H9 (cell line): ENCODE measurements at regions not wholly inside any gene's neighbourhood (a gene's known extent, or its start where the extent isn't known, plus 50 kb on each side); places are given as distances from the start of the nearest gene placed in this dataset.

Experiments used
- DNase-seq: peaks from one replicate; pipeline ENCODE4 v3.0.0-alpha.2; 2017
- H2AFZ ChIP-seq: one replicate; pipeline ENCODE4 v1.6.1; 2013; ENCODE audit warnings: mild to moderate bottlenecking, low read length, control low read depth, moderate library complexity
- H2AK5ac ChIP-seq: 2 replicates; pipeline ENCODE4 v1.6.1; 2013; ENCODE audit warnings: low read length, control low read depth, mixed read lengths; ENCODE audit not compliant: insufficient read length
- H2BK120ac ChIP-seq: one replicate; pipeline ENCODE4 v1.6.1; 2013; ENCODE audit warnings: low read depth, mild to moderate bottlenecking, low read length, control low read depth, inconsistent platforms; ENCODE audit not compliant: poor library complexity, severe bottlenecking
- H2BK12ac ChIP-seq: 2 replicates; pipeline ENCODE4 v1.6.1; 2013; ENCODE audit warnings: low read length, control low read depth, mixed read lengths, low read depth; ENCODE audit not compliant: insufficient read length
- H2BK15ac ChIP-seq: 2 replicates; pipeline ENCODE4 v1.6.1; 2013; ENCODE audit warnings: low read depth, low read length, control low read depth
- H2BK20ac ChIP-seq: one replicate; pipeline ENCODE4 v1.6.1; 2013; ENCODE audit warnings: low read depth, mild to moderate bottlenecking, low read length, control low read depth, inconsistent platforms; ENCODE audit not compliant: poor library complexity, severe bottlenecking
- H2BK5ac ChIP-seq: 2 replicates; pipeline ENCODE4 v1.6.1; 2013; ENCODE audit warnings: low read length, control low read depth, mixed read lengths; ENCODE audit not compliant: insufficient read length
- H3K14ac ChIP-seq: 2 replicates; pipeline ENCODE4 v1.6.1; 2013; ENCODE audit warnings: low read length, control low read depth; ENCODE audit not compliant: insufficient read depth
- H3K18ac ChIP-seq: 2 replicates; pipeline ENCODE4 v1.6.1; 2013; ENCODE audit warnings: low read depth, mild to moderate bottlenecking, mixed read lengths, low read length, control low read depth; ENCODE audit not compliant: insufficient read length
- H3K23ac ChIP-seq: 2 replicates; pipeline ENCODE4 v1.6.1; 2013; ENCODE audit warnings: low read length, control low read depth, mixed read lengths, low read depth; ENCODE audit not compliant: insufficient read length
- H3K23me2 ChIP-seq: 2 replicates; pipeline ENCODE4 v1.6.1; 2013; ENCODE audit warnings: low read depth, mild to moderate bottlenecking, mixed read lengths, low read length, control low read depth; ENCODE audit not compliant: insufficient read length, poor library complexity, severe bottlenecking
- H3K27ac ChIP-seq: 2 replicates; pipeline ENCODE4 v1.5.1; 2013; ENCODE audit warnings: low read length, control low read depth, mixed read lengths, low read depth; ENCODE audit not compliant: insufficient read length
- H3K27me3 ChIP-seq: 2 replicates; pipeline ENCODE4 v1.6.1; 2013; ENCODE audit warnings: low read length, control low read depth, inconsistent platforms; ENCODE audit not compliant: insufficient read depth
- H3K4ac ChIP-seq: 2 replicates; pipeline ENCODE4 v1.6.1; 2013; ENCODE audit warnings: low read depth, mild to moderate bottlenecking, control low read depth, inconsistent platforms, low read length, moderate library complexity
- H3K4me1 ChIP-seq: 2 replicates; pipeline ENCODE4 v1.6.1; 2013; ENCODE audit warnings: low read length, control low read depth, inconsistent platforms; ENCODE audit not compliant: insufficient read depth
- H3K4me2 ChIP-seq: 2 replicates; pipeline ENCODE4 v1.6.1; 2013; ENCODE audit warnings: low read length, control low read depth, mixed read lengths; ENCODE audit not compliant: insufficient read length, insufficient read depth
- H3K56ac ChIP-seq: 2 replicates; pipeline ENCODE4 v1.6.1; 2013; ENCODE audit warnings: low read depth, mild to moderate bottlenecking, mixed read lengths, low read length, control low read depth; ENCODE audit not compliant: insufficient read length
- H3K79me1 ChIP-seq: 2 replicates; pipeline ENCODE4 v1.6.1; 2013; ENCODE audit warnings: low read depth, mild to moderate bottlenecking, moderate library complexity, low read length, control low read depth, inconsistent platforms; ENCODE audit not compliant: insufficient read depth, poor library complexity, severe bottlenecking
- H3K79me2 ChIP-seq: 2 replicates; pipeline ENCODE4 v1.6.1; 2013; ENCODE audit warnings: low read length, control low read depth, inconsistent platforms; ENCODE audit not compliant: insufficient read depth
- H3K9ac ChIP-seq: 2 replicates; pipeline ENCODE4 v1.6.1; 2013; ENCODE audit warnings: low read length, control low read depth, mixed read lengths; ENCODE audit not compliant: insufficient read length; ENCODE audit errors: extremely low read depth
- H3K9me3 ChIP-seq: one replicate; pipeline ENCODE4 v1.6.1; 2013; ENCODE audit warnings: low read depth, low read length, inconsistent platforms; ENCODE audit not compliant: control insufficient read depth
- H3T11ph ChIP-seq: one replicate; pipeline ENCODE4 v1.6.1; 2013; ENCODE audit warnings: mild to moderate bottlenecking, low read length, control low read depth, inconsistent platforms
- H4K20me1 ChIP-seq: one replicate; pipeline ENCODE4 v1.6.1; 2013; ENCODE audit not compliant: control insufficient read depth, insufficient read length, insufficient read depth
- H4K5ac ChIP-seq: 2 replicates; pipeline ENCODE4 v1.6.1; 2013; ENCODE audit warnings: low read depth, mild to moderate bottlenecking, mixed read lengths, low read length, control low read depth; ENCODE audit not compliant: insufficient read length
- H4K8ac ChIP-seq: replicated peaks from 2 replicates; pipeline ENCODE4 v1.6.1; 2013; ENCODE audit warnings: low read length, control low read depth, mixed read lengths, low read depth; ENCODE audit not compliant: insufficient read length
- H4K91ac ChIP-seq: 2 replicates; pipeline ENCODE4 v1.6.1; 2013; ENCODE audit warnings: low read depth, mild to moderate bottlenecking, moderate library complexity, mixed read lengths, low read length, control low read depth; ENCODE audit not compliant: insufficient read length
- H3K27ac Mint-ChIP-seq, 3 experiments: 2 replicates in 2 of 3; 3 replicates in 1 of 3; pipeline ENCODE4 v1.8.0; 2020 to 2021; ENCODE audit warnings: mixed read lengths in 3 of 3, mild to moderate bottlenecking in 1 of 3, moderate library complexity in 1 of 3
- H3K27me3 Mint-ChIP-seq: 2 replicates; pipeline ENCODE4 v1.8.0; 2021; ENCODE audit warnings: low read depth, mild to moderate bottlenecking, moderate library complexity, mixed read lengths
- H3K36me3 Mint-ChIP-seq, 3 experiments: 2 replicates in 2 of 3; 3 replicates in 1 of 3; pipeline ENCODE4 v1.8.0; 2020 to 2021; ENCODE audit warnings: low read depth in 3 of 3, mixed read lengths in 3 of 3; ENCODE audit not compliant: insufficient read depth in 1 of 3
- H3K4me1 Mint-ChIP-seq, 2 experiments: 2 replicates each; pipeline ENCODE4 v1.8.0; 2020; ENCODE audit warnings: mixed read lengths in 2 of 2
- H3K4me3 Mint-ChIP-seq, 2 experiments: 2 replicates in 1 of 2; 3 replicates in 1 of 2; pipeline ENCODE4 v1.8.0; 2020 to 2021; ENCODE audit warnings: mild to moderate bottlenecking in 2 of 2, mixed read lengths in 2 of 2, moderate library complexity in 1 of 2
- H3K9me3 Mint-ChIP-seq, 2 experiments: 2 replicates in 1 of 2; 3 replicates in 1 of 2; pipeline ENCODE4 v1.8.0; 2020; ENCODE audit warnings: mild to moderate bottlenecking in 2 of 2, mixed read lengths in 2 of 2, moderate library complexity in 1 of 2
- WGBS: extraction: QIAGEN DNeasy Blood & Tissue Kit; methylation state at CpG from one replicate; pipeline ENCODE4 v1.1.7; 2013; ENCODE audit warnings: missing lambda C conversion rate, low lambda C conversion rate, mixed read lengths; ENCODE audit not compliant: insufficient read length; ENCODE audit errors: extremely low coverage; 5-methylcytosine and 5-hydroxymethylcytosine counted together
- TF ChIP-seq, protein P1 (sequence below): fragments of 200-600 bp; sonication (generic); conservative IDR thresholded peaks from 3 replicates; pipeline ENCODE4 v1.8.0; 2021; ENCODE audit warnings: antibody characterized with exemption, mild to moderate bottlenecking

GRCh38 chr22:48116871-48117270 lies 1354.4 kb downstream of the TBC1D22A start:
- Histone ChIP-seq H3K27me3 (no peaks in the 10 kb centered on the region), H3K23me2 (no peaks in the 10 kb centered on the region), H2AFZ (no peak overlapping the region), H3K4ac (no peak overlapping the region), H3K9me3 (no peaks in the 10 kb centered on the region), H3K23ac (no peak overlapping the region), H3K9ac (no peak overlapping the region), H3T11ph (no peak overlapping the region), H4K91ac (no peak overlapping the region), H3K18ac (no peak overlapping the region), H3K56ac (no peak overlapping the region), H3K27ac (no peak overlapping the region), H3K4me1 (no peaks in the 10 kb centered on the region; the same call in 1 of the 2 replicates), H4K8ac (no peak overlapping the region), H2BK120ac (no peak overlapping the region), H2BK5ac (no peak overlapping the region), H2AK5ac (no peak overlapping the region), H3K79me1 (no peaks in the 10 kb centered on the region), H2BK15ac (no peak overlapping the region), H2BK12ac (no peak overlapping the region), H3K4me2 (no peak overlapping the region), H4K5ac (no peak overlapping the region), H3K14ac (no peak overlapping the region), H2BK20ac (no peak overlapping the region), H4K20me1 (no peaks in the 10 kb centered on the region), H3K79me2 (no peaks in the 10 kb centered on the region)
- TF ChIP-seq, protein P1, sequence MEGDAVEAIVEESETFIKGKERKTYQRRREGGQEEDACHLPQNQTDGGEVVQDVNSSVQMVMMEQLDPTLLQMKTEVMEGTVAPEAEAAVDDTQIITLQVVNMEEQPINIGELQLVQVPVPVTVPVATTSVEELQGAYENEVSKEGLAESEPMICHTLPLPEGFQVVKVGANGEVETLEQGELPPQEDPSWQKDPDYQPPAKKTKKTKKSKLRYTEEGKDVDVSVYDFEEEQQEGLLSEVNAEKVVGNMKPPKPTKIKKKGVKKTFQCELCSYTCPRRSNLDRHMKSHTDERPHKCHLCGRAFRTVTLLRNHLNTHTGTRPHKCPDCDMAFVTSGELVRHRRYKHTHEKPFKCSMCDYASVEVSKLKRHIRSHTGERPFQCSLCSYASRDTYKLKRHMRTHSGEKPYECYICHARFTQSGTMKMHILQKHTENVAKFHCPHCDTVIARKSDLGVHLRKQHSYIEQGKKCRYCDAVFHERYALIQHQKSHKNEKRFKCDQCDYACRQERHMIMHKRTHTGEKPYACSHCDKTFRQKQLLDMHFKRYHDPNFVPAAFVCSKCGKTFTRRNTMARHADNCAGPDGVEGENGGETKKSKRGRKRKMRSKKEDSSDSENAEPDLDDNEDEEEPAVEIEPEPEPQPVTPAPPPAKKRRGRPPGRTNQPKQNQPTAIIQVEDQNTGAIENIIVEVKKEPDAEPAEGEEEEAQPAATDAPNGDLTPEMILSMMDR, result no peak
- WGBS, result no CpG with 5 or more reads among the region's 4 CpGs
- Mint-ChIP-seq H3K4me1 (peaks cover 4 to 6% of the 10 kb centered on the region in 2 experiments), H3K36me3 (peaks cover 0 to 5% (median 2%) of the 10 kb centered on the region in 3 experiments; a peak in 3 of 7 replicates), H3K27ac (no peak overlapping the region), H3K27me3 (peaks cover 12% of the 10 kb centered on the region), H3K4me3 (no peak overlapping the region), H3K9me3 (peaks cover 0 to 9% of the 10 kb centered on the region in 2 experiments; a peak in 3 of 5 replicates)
- DNase-seq, result no peak
